HepG2 (cell line): ENCODE measurements at regions not wholly inside any gene's neighbourhood (a gene's known extent, or its start where the extent isn't known, plus 50 kb on each side); places are given as distances from the start of the nearest gene placed in this dataset.

ENCODE experiments used
- FOXA3 ChIP-seq: IDR thresholded peaks from 2 replicates; pipeline ENCODE4 v1.6.1; 2016; ENCODE audit warnings: missing genetic modification reagents, missing compliant biosample characterization
- JUN ChIP-seq: sonication (generic); formaldehyde crosslinking; IDR thresholded peaks from 2 replicates; pipeline ENCODE4 v1.4.0; 2020; ENCODE audit warnings: mild to moderate bottlenecking, missing genetic modification reagents
- MAFK ChIP-seq, 2 experiments: IDR thresholded peaks in 1 of 2; conservative IDR thresholded peaks in 1 of 2; 2 replicates each; pipeline ENCODE4 v1.6.1; 2011; ENCODE audit warnings: improper control_type of control experiment in 2 of 2, low read length in 2 of 2
- MTA1 ChIP-seq: sonication (generic); formaldehyde crosslinking; IDR thresholded peaks from 2 replicates; pipeline ENCODE4 v1.4.0; 2020; ENCODE audit warnings: missing genetic modification reagents, mild to moderate bottlenecking, borderline replicate concordance
- NCOA2 ChIP-seq: sonication (generic); formaldehyde crosslinking; IDR thresholded peaks from 2 replicates; pipeline ENCODE4 v1.8.0; 2022; ENCODE audit warnings: inconsistent platforms
- NFAT5 ChIP-seq: sonication (generic); formaldehyde crosslinking; IDR thresholded peaks from 2 replicates; pipeline ENCODE4 v1.4.0; 2020; ENCODE audit warnings: missing genetic modification reagents
- PTBP1 ChIP-seq: fragments of 200-400 bp; formaldehyde crosslinking; IDR thresholded peaks from 2 replicates; pipeline ENCODE4 v1.6.1; 2018; ENCODE audit warnings: low read length, low read depth; ENCODE audit not compliant: poor library complexity, severe bottlenecking
- REL ChIP-seq: sonication (generic); formaldehyde crosslinking; conservative IDR thresholded peaks from 2 replicates; pipeline ENCODE4 v1.8.0; 2022; ENCODE audit warnings: mild to moderate bottlenecking, missing genetic modification reagents, moderate library complexity
- TEAD2 ChIP-seq: sonication (generic); formaldehyde crosslinking; IDR thresholded peaks from 2 replicates; pipeline ENCODE4 v1.9.0; 2021; ENCODE audit warnings: missing genetic modification reagents
- ZNF142 ChIP-seq: sonication (generic); formaldehyde crosslinking; IDR thresholded peaks from 2 replicates; pipeline ENCODE4 v1.4.0; 2020; ENCODE audit warnings: missing genetic modification reagents
- ZNF33B ChIP-seq: sonication (generic); formaldehyde crosslinking; IDR thresholded peaks from 2 replicates; pipeline ENCODE4 v1.5.1; 2020; ENCODE audit warnings: mild to moderate bottlenecking, missing genetic modification reagents
- ZNF414 ChIP-seq: sonication (generic); formaldehyde crosslinking; IDR thresholded peaks from 2 replicates; pipeline ENCODE4 v1.5.0; 2020; ENCODE audit warnings: missing genetic modification reagents
- ZNF547 ChIP-seq: sonication (generic); formaldehyde crosslinking; IDR thresholded peaks from 2 replicates; pipeline ENCODE4 v1.5.1; 2020; ENCODE audit warnings: mild to moderate bottlenecking, missing genetic modification reagents
- ZNF564 ChIP-seq: sonication (generic); formaldehyde crosslinking; IDR thresholded peaks from 2 replicates; pipeline ENCODE4 v1.8.1; 2023; ENCODE audit warnings: mild to moderate bottlenecking, missing genetic modification reagents
- ZNF570 ChIP-seq: sonication (generic); formaldehyde crosslinking; IDR thresholded peaks from 2 replicates; pipeline ENCODE4 v1.4.0; 2020; ENCODE audit warnings: mild to moderate bottlenecking, missing genetic modification reagents, borderline replicate concordance
- ZNF660 ChIP-seq: sonication (generic); formaldehyde crosslinking; IDR thresholded peaks from 2 replicates; pipeline ENCODE4 v1.5.1; 2020; ENCODE audit warnings: mild to moderate bottlenecking, low read depth, missing genetic modification reagents, borderline replicate concordance
- ZNF878 ChIP-seq: sonication (generic); formaldehyde crosslinking; IDR thresholded peaks from 2 replicates; pipeline ENCODE4 v1.8.1; 2023; ENCODE audit warnings: mild to moderate bottlenecking, missing genetic modification reagents, moderate library complexity
- ZSCAN20 ChIP-seq: sonication (generic); formaldehyde crosslinking; IDR thresholded peaks from 2 replicates; pipeline ENCODE4 v1.4.0; 2020; ENCODE audit warnings: missing genetic modification reagents, mild to moderate bottlenecking, borderline replicate concordance

- TF ChIP-seq ZNF660 (CRISPR knock-in tag) (no peak), ZNF142 (CRISPR knock-in tag) (peak; percentile 66; the same call in 1 of the 2 replicates), ZNF414 (CRISPR knock-in tag) (0 out of 2 replicates have a peak, but pooled peaks have one; percentile 54), ZNF547 (CRISPR knock-in tag) (no peak), ZNF33B (CRISPR knock-in tag) (no peak), REL (no peak), PTBP1 (no peak), TEAD2 (CRISPR knock-in tag) (no peak), ZNF570 (CRISPR knock-in tag) (no peak), ZSCAN20 (0 out of 2 replicates have a peak, but pooled peaks have one; percentile 50), NFAT5 (CRISPR knock-in tag) (no peak), MAFK (conservative IDR thresholded peaks at IDR 0.05 in 1 of 2, IDR thresholded peaks at IDR 0.05 in 1 of 2; ENCODE audit: low read length in 2 of 2) (no peak), FOXA3 (CRISPR knock-in tag) (peak; percentile 88), ZNF878 (CRISPR knock-in tag) (no peak; the same call in 1 of the 2 replicates), MTA1 (no peak; the same call in 1 of the 2 replicates), NCOA2 (CRISPR knock-in tag) (peak; percentile 90), ZNF564 (CRISPR knock-in tag) (no peak), JUN (CRISPR knock-in tag) (peak; percentile 66; the same call in 1 of the 2 replicates)
Observed at GRCh38 chr1:213737398-213738035, 250.3 kb upstream of the PROX1 start (continued).
